ENCODE measurements at regions not wholly inside any gene's neighbourhood (a gene's known extent, or its start where the extent isn't known, plus 50 kb on each side); places are given as distances from the start of the nearest gene placed in this dataset.
A peak's percentile ranks its signal among the peaks of the same experiment; 100 is the strongest.

DNA sequence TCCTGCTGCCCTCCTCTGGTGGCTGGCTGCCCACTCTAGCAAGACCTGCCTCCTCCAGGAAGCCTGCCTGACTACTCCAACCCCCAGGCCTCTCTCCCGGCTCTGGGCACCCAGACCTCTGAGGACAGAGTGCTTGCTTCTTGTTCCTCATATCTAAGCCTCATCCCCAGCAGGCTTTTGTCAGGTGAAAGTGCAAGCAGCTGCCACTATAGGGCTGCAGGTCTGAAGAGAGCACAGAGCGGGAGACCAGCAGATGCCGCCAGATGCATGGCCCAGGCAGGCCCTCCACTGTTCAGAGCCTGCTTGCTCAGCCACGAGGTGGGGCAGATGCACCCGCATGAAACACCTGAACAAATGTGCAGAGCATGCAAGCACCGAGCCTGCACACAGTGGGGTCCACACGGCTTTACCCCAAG lies 73.0 kb downstream of the SERPINA3 start:
- TF ChIP-seq CTCF (IDR thresholded peaks at IDR 0.05; ENCODE audit: insufficient read depth, low read depth, low read length, missing control alignments): no peak
- DNase-seq (ENCODE audit: low read depth): peak; percentile 5

GRCh38 chr14:94682736-94683135 lies 70.5 kb downstream of the SERPINA3 start:
- no peak for DNase-seq (ENCODE audit: low read depth)
- no peak overlapping the region for H3K4me3 ChIP-seq (ENCODE audit: low read depth, low read length)
- no peak for TF ChIP-seq CTCF (IDR thresholded peaks at IDR 0.05; ENCODE audit: insufficient read depth, low read depth, low read length, missing control alignments)

More for the DNA sequence above, 73.0 kb downstream of the SERPINA3 start:
- H3K4me3 ChIP-seq (ENCODE audit: low read depth, low read length): no peak overlapping the region

DNA sequence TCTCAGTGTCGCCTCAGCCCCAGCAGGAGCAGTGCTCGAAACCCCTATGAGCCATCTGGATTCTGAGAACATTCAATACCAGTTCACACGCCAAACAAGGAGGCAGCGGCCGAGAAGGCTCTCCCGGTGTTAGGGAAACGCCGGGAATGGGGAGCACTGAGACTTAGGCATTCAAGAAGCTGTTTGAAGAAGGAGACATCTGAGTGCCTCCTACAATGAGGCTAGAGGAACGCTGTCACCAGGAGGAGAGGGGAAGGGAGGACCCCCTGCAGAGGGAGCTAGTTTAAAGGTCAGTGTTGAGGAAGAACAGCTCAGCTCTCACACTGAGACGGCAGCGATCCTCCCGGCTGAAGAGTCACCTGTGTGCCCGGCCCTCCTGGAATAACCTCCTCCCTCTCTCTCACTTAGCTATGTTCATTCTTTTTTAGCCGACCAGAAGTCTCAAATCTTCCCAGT lies 69.9 kb downstream of the SERPINA3 start:
- DNase-seq (ENCODE audit: low read depth): no peak
- no peak for TF ChIP-seq CTCF (IDR thresholded peaks at IDR 0.05; ENCODE audit: insufficient read depth, low read depth, low read length, missing control alignments)
- H3K4me3 ChIP-seq (ENCODE audit: low read depth, low read length): no peak overlapping the region

- TF ChIP-seq CTCF (IDR thresholded peaks at IDR 0.05; ENCODE audit: insufficient read depth, low read depth, low read length, missing control alignments): peak; percentile 42
- H3K4me3 ChIP-seq (ENCODE audit: low read depth, low read length): no peak overlapping the region
- DNase-seq (ENCODE audit: low read depth): peak; percentile 21
Observed at GRCh38 chr14:94681300-94682060, 69.3 kb downstream of the SERPINA3 start.

DNA sequence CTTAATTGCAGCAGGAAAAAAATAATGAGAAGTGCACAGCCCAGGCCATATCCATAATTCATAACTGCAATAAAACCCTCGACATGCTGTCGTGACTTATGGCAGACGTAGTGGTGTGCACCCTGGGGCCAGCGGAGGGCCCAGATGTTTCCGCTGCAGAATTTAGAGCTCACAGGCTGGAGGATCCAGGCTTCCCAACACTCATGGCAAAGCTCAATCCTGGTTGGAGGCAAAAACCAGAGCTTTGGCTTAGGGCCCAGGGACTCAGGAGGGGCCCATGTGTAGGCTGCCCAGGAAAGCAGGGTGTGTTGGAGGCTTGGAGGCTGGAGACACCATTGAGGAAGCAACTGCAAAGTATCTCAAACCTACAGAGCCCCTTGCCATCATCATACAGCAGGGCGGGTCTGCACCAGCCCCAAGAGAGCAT lies 68.7 kb downstream of the SERPINA3 start:
- DNase-seq (ENCODE audit: low read depth): no peak
- H3K4me3 ChIP-seq (ENCODE audit: low read depth, low read length): no peak overlapping the region

GRCh38 chr14:94679937-94680861 lies 68.0 kb downstream of the SERPINA3 start:
- DNase-seq (ENCODE audit: low read depth): no peak
- TF ChIP-seq CTCF (IDR thresholded peaks at IDR 0.05; ENCODE audit: insufficient read depth, low read depth, low read length, missing control alignments): no peak
- no peak overlapping the region for H3K4me3 ChIP-seq (ENCODE audit: low read depth, low read length)

More for the DNA sequence above, 68.7 kb downstream of the SERPINA3 start:
- TF ChIP-seq CTCF (IDR thresholded peaks at IDR 0.05; ENCODE audit: insufficient read depth, low read depth, low read length, missing control alignments): no peak

Data from GM12865 (cell line).